ENCODE measurements at regions not wholly inside any gene's neighbourhood (a gene's known extent, or its start where the extent isn't known, plus 50 kb on each side); places are given as distances from the start of the nearest gene placed in this dataset.

GRCh38 chr1:193914871-193915270 lies 728.5 kb upstream of the B3GALT2 start:
- no peak for TF ChIP-seq CTCF (IDR thresholded peaks at IDR 0.05)
- no peak for TF ChIP-seq POLR2A (IDR thresholded peaks at IDR 0.05)

All from heart left ventricle (tissue), 13 donors.